Panc1 (cell line): ENCODE measurements at regions not wholly inside any gene's neighbourhood (a gene's known extent, or its start where the extent isn't known, plus 50 kb on each side); places are given as distances from the start of the nearest gene placed in this dataset.

ENCODE experiments used
- ATAC-seq: fragments of 200-7000 bp; cut with Tn5 transposase; 2 replicates; pipeline ENCODE4 v1.9.1; 2020; ENCODE audit warnings: mild to moderate bottlenecking, moderate library complexity
- BruUV-seq: library from RNA; stranded (reverse); fragments of 400-500 nt; replicated peaks from 2 replicates; lab custom pipeline; 2021; lab: Mats Ljungman, UMichigan
- CTCF ChIA-PET: fragments of 300-600 bp; sonication (Branson Sonifier 250); formaldehyde crosslinking; loops from one replicate; lab custom pipeline; 2022; ENCODE audit warnings: antibody characterized with exemption; lab: Charles Lee
- POLR2A ChIA-PET: fragments of 300-600 bp; sonication (Branson Sonifier 250); formaldehyde crosslinking; loops from one replicate; lab custom pipeline; 2022; ENCODE audit warnings: antibody characterized with exemption; lab: Charles Lee
- DNase-seq: peaks from one replicate; pipeline ENCODE4 v3.0.0-alpha.2; 2010; ENCODE audit warnings: low read depth, low spot score
- H3K27ac ChIP-seq: 2 replicates; pipeline ENCODE4 v1.5.1; 2011; ENCODE audit warnings: mild to moderate bottlenecking, low read length, inconsistent platforms
- H3K27me3 ChIP-seq: fragments of 200-500 bp; sonication (Bioruptor generic); 2 replicates; pipeline ENCODE4 v1.6.0; 2014; ENCODE audit warnings: low read length, inconsistent platforms; ENCODE audit not compliant: control insufficient read depth, insufficient read depth
- H3K36me3 ChIP-seq: fragments of 200-500 bp; sonication (Bioruptor generic); 2 replicates; pipeline ENCODE4 v1.5.1; 2014; ENCODE audit warnings: inconsistent platforms, mild to moderate bottlenecking, low read length, moderate library complexity; ENCODE audit not compliant: control insufficient read depth, insufficient read depth
- H3K4me1 ChIP-seq: 2 replicates; pipeline ENCODE4 v1.5.1; 2011; ENCODE audit warnings: inconsistent platforms, mild to moderate bottlenecking, low read length, moderate library complexity; ENCODE audit not compliant: control insufficient read depth, insufficient read depth
- H3K4me3 ChIP-seq, 2 experiments: 2 replicates each; pipeline ENCODE4 v1.5.1; 2011 to 2012; ENCODE audit warnings: low read depth in 2 of 2, low read length in 2 of 2, mild to moderate bottlenecking in 2 of 2, inconsistent platforms in 1 of 2, moderate library complexity in 1 of 2
- H3K9me3 ChIP-seq: fragments of 200-500 bp; sonication (Bioruptor generic); 2 replicates; pipeline ENCODE4 v1.5.1; 2014; ENCODE audit warnings: low read depth, mild to moderate bottlenecking, inconsistent platforms, low read length, moderate library complexity; ENCODE audit not compliant: control insufficient read depth, insufficient read depth
- POLR2AphosphoS5 ChIP-seq: IDR thresholded peaks from 2 replicates; pipeline ENCODE4 v1.6.1; 2012; ENCODE audit warnings: mild to moderate bottlenecking, low read depth, low read length, moderate library complexity
- SIN3A ChIP-seq: IDR thresholded peaks from 2 replicates; pipeline ENCODE4 v1.6.1; 2012; ENCODE audit warnings: low read depth, mild to moderate bottlenecking, low read length, moderate library complexity, borderline replicate concordance; ENCODE audit not compliant: insufficient read depth
- TCF7L2 ChIP-seq: IDR thresholded peaks from 2 replicates; pipeline ENCODE4 v1.6.1; 2011; ENCODE audit warnings: mild to moderate bottlenecking, low read depth, low read length, inconsistent platforms
- in situ Hi-C: cut with HindIII; loops from 2 replicates; pipeline ENCODE4 v1.10.0; 2016; ENCODE audit warnings: low sequenced_read_pairs, low pct_unique_long_range_greater_than_20kb
- intact Hi-C: fragments of 100-400 bp; cut with micrococcal nuclease; formaldehyde crosslinking; loops from one replicate; pipeline ENCODE4 v1.10.0; 2022; ENCODE audit not compliant: unreplicated experiment
- TF ChIP-seq, protein P1 (sequence below), 2 experiments: IDR thresholded peaks; 2 replicates each; pipeline ENCODE4 v1.6.1; 2011 to 2012; ENCODE audit warnings: low read depth in 2 of 2, control low read depth in 1 of 2, low read length in 1 of 2, mild to moderate bottlenecking in 1 of 2, moderate library complexity in 1 of 2; ENCODE audit not compliant: insufficient read depth in 1 of 2
- TF ChIP-seq, protein P2 (sequence below): fragments of 450-650 bp; IDR thresholded peaks from 2 replicates; pipeline ENCODE4 v1.5.1; 2017; ENCODE audit warnings: mild to moderate bottlenecking

DNA sequence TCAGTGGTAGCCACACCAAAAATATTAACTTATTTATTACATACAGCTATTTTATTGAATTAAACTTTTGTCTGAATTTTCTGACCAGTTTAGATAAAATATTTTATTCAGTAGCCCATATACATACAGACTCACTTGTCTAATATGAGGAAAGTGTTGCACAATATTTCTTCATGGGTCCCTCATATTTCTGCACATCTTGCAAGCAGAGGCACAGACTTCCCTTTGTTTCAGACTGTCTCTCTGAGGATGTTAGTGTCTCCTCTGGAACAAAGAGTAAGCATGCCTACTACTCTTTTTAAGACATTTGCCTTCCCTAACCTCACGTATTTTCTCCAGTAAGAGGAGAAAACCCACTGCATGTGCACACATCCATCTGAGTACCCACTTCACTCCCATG lies 81.2 kb downstream of the OR5AK2 start:
- no peaks in the 10 kb centered on the region for H3K4me1 ChIP-seq
- ChIA-PET CTCF (no interaction called here), POLR2A (no interaction called here)
- no peak for DNase-seq
- in situ Hi-C loops: no loop called here
- no peaks in the 10 kb centered on the region for H3K27me3 ChIP-seq
- TF ChIP-seq, protein P1, sequence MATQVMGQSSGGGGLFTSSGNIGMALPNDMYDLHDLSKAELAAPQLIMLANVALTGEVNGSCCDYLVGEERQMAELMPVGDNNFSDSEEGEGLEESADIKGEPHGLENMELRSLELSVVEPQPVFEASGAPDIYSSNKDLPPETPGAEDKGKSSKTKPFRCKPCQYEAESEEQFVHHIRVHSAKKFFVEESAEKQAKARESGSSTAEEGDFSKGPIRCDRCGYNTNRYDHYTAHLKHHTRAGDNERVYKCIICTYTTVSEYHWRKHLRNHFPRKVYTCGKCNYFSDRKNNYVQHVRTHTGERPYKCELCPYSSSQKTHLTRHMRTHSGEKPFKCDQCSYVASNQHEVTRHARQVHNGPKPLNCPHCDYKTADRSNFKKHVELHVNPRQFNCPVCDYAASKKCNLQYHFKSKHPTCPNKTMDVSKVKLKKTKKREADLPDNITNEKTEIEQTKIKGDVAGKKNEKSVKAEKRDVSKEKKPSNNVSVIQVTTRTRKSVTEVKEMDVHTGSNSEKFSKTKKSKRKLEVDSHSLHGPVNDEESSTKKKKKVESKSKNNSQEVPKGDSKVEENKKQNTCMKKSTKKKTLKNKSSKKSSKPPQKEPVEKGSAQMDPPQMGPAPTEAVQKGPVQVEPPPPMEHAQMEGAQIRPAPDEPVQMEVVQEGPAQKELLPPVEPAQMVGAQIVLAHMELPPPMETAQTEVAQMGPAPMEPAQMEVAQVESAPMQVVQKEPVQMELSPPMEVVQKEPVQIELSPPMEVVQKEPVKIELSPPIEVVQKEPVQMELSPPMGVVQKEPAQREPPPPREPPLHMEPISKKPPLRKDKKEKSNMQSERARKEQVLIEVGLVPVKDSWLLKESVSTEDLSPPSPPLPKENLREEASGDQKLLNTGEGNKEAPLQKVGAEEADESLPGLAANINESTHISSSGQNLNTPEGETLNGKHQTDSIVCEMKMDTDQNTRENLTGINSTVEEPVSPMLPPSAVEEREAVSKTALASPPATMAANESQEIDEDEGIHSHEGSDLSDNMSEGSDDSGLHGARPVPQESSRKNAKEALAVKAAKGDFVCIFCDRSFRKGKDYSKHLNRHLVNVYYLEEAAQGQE (IDR thresholded peaks at IDR 0.05; ENCODE audit: insufficient read depth in 1 of 2, low read depth in 2 of 2, low read length in 1 of 2): no peak
- TF ChIP-seq, protein P2, sequence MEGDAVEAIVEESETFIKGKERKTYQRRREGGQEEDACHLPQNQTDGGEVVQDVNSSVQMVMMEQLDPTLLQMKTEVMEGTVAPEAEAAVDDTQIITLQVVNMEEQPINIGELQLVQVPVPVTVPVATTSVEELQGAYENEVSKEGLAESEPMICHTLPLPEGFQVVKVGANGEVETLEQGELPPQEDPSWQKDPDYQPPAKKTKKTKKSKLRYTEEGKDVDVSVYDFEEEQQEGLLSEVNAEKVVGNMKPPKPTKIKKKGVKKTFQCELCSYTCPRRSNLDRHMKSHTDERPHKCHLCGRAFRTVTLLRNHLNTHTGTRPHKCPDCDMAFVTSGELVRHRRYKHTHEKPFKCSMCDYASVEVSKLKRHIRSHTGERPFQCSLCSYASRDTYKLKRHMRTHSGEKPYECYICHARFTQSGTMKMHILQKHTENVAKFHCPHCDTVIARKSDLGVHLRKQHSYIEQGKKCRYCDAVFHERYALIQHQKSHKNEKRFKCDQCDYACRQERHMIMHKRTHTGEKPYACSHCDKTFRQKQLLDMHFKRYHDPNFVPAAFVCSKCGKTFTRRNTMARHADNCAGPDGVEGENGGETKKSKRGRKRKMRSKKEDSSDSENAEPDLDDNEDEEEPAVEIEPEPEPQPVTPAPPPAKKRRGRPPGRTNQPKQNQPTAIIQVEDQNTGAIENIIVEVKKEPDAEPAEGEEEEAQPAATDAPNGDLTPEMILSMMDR: no peak
- TF ChIP-seq TCF7L2 (no peak), SIN3A (no peak), POLR2AphosphoS5 (no peak)
- no TSS peak for BruUV-seq
- intact Hi-C loops: no loop called here
- H3K9me3 ChIP-seq: no peaks in the 10 kb centered on the region
- H3K36me3 ChIP-seq: no peaks in the 10 kb centered on the region
- no peak overlapping the region for H3K27ac ChIP-seq
- H3K4me3 ChIP-seq: no peak overlapping the region
- ATAC-seq: no peak

DNA sequence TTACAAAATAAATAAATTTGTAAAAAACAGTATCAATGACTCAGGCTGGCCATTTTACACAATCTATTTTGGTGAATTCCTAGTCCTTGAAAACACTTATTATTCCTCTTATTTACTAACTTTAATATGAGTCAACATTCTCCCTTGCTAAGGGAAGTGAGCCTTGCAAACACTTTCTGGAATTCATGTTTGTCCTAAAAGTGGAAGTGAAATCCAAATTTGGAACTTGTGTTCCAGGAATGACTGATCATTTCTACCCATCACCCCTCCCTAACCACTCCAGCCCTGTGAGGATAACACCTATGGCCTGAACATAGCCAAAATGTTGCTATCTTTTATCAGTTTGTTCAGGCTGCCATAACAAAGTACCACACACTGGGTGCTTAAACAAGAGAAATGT lies 83.1 kb downstream of the OR5AK2 start:
- no peaks in the 10 kb centered on the region for H3K27me3 ChIP-seq
- H3K4me3 ChIP-seq: no peak overlapping the region
- POLR2A ChIA-PET: no interaction called here
- no TSS peak for BruUV-seq
- no peaks in the 10 kb centered on the region for H3K9me3 ChIP-seq
- ATAC-seq: no peak
- no peaks in the 10 kb centered on the region for H3K4me1 ChIP-seq
- in situ Hi-C loops: no loop called here
- H3K36me3 ChIP-seq: no peaks in the 10 kb centered on the region
- no peak overlapping the region for H3K27ac ChIP-seq
- intact Hi-C loops: no loop called here
- TF ChIP-seq, protein P2: no peak
- TF ChIP-seq, protein P1 (IDR thresholded peaks at IDR 0.05; ENCODE audit: insufficient read depth in 1 of 2, low read depth in 2 of 2, low read length in 1 of 2): no peak
- TF ChIP-seq TCF7L2 (no peak), SIN3A (no peak), POLR2AphosphoS5 (no peak)
- CTCF ChIA-PET: no interaction called here
- peak; percentile 12 for DNase-seq
